ENCODE measurements at regions not wholly inside any gene's neighbourhood (a gene's known extent, or its start where the extent isn't known, plus 50 kb on each side); places are given as distances from the start of the nearest gene placed in this dataset.

GRCh38 chr10:78732381-78732780 is 336.4 kb upstream of the ZMIZ1 start:
- no peak for DNase-seq
- Histone ChIP-seq H3K27me3 (no peaks in the 10 kb centered on the region), H3K4me3 (no peak overlapping the region), H3K9me3 (no peaks in the 10 kb centered on the region), H3K36me3 (no peaks in the 10 kb centered on the region)

GRCh38 chr10:78736926-78737630 is 331.7 kb upstream of the ZMIZ1 start:
- no peak for DNase-seq
- Histone ChIP-seq H3K36me3 (no peaks in the 10 kb centered on the region), H3K27me3 (no peaks in the 10 kb centered on the region), H3K4me3 (no peak overlapping the region), H3K9me3 (no peaks in the 10 kb centered on the region)

- H3K36me3 ChIP-seq, result no peaks in the 10 kb centered on the region
- H3K4me3 ChIP-seq, result no peak overlapping the region
- H3K27me3 ChIP-seq, result no peaks in the 10 kb centered on the region
- no peaks in the 10 kb centered on the region for H3K9me3 ChIP-seq
- DNase-seq, result no peak
Observed at GRCh38 chr10:78737883-78738856, 330.6 kb upstream of the ZMIZ1 start.

GRCh38 chr10:78738861-78739260 is 329.9 kb upstream of the ZMIZ1 start:
- Histone ChIP-seq H3K36me3 (no peaks in the 10 kb centered on the region), H3K27me3 (no peaks in the 10 kb centered on the region), H3K9me3 (no peaks in the 10 kb centered on the region), H3K4me3 (no peak overlapping the region)
- no peak for DNase-seq

- no peaks in the 10 kb centered on the region for H3K9me3 ChIP-seq
- no peak overlapping the region for H3K4me3 ChIP-seq
- no peak for DNase-seq
- H3K36me3 ChIP-seq, result no peaks in the 10 kb centered on the region
- no peaks in the 10 kb centered on the region for H3K27me3 ChIP-seq
Observed at GRCh38 chr10:78739444-78740053, 329.2 kb upstream of the ZMIZ1 start.

GRCh38 chr10:78740976-78741915 is 327.5 kb upstream of the ZMIZ1 start:
- Histone ChIP-seq H3K4me3 (no peak overlapping the region), H3K27me3 (no peaks in the 10 kb centered on the region)
- DNase-seq, result no peak

GRCh38 chr10:78742406-78742729 is 326.4 kb upstream of the ZMIZ1 start:
- Histone ChIP-seq H3K27me3 (no peaks in the 10 kb centered on the region), H3K36me3 (no peaks in the 10 kb centered on the region), H3K9me3 (no peaks in the 10 kb centered on the region), H3K4me3 (no peak overlapping the region)
- DNase-seq, result no peak

More at GRCh38 chr10:78740976-78741915, 327.5 kb upstream of the ZMIZ1 start:
- no peaks in the 10 kb centered on the region for H3K36me3 ChIP-seq
- H3K9me3 ChIP-seq, result no peaks in the 10 kb centered on the region

- no peak for DNase-seq
- H3K36me3 ChIP-seq, result no peaks in the 10 kb centered on the region
- no peaks in the 10 kb centered on the region for H3K9me3 ChIP-seq
- no peaks in the 10 kb centered on the region for H3K27me3 ChIP-seq
- H3K4me3 ChIP-seq, result no peak overlapping the region
Observed at GRCh38 chr10:78742730-78743615, 325.8 kb upstream of the ZMIZ1 start.

GRCh38 chr10:78744056-78744455 is 324.7 kb upstream of the ZMIZ1 start:
- Histone ChIP-seq H3K27me3 (no peaks in the 10 kb centered on the region), H3K9me3 (no peaks in the 10 kb centered on the region), H3K4me3 (no peak overlapping the region), H3K36me3 (no peaks in the 10 kb centered on the region)
- DNase-seq, result no peak

- H3K9me3 ChIP-seq, result no peaks in the 10 kb centered on the region
- no peaks in the 10 kb centered on the region for H3K27me3 ChIP-seq
- no peaks in the 10 kb centered on the region for H3K36me3 ChIP-seq
- no peak for DNase-seq
- H3K4me3 ChIP-seq, result no peak overlapping the region
Observed at GRCh38 chr10:78744491-78745090, 324.2 kb upstream of the ZMIZ1 start.

GRCh38 chr10:78745441-78745840 is 323.3 kb upstream of the ZMIZ1 start:
- Histone ChIP-seq H3K36me3 (no peaks in the 10 kb centered on the region), H3K27me3 (no peaks in the 10 kb centered on the region), H3K4me3 (no peak overlapping the region), H3K9me3 (0 out of 2 replicates have a peak, but pooled peaks cover 2% of the 10 kb centered on the region)
- DNase-seq, result no peak

- H3K4me3 ChIP-seq, result no peak overlapping the region
- no peaks in the 10 kb centered on the region for H3K36me3 ChIP-seq
- no peaks in the 10 kb centered on the region for H3K27me3 ChIP-seq
- 0 out of 2 replicates have a peak, but pooled peaks cover 2% of the 10 kb centered on the region for H3K9me3 ChIP-seq
- DNase-seq, result no peak
Observed at GRCh38 chr10:78746155-78746763, 322.5 kb upstream of the ZMIZ1 start.

- Histone ChIP-seq H3K27me3 (no peaks in the 10 kb centered on the region), H3K4me3 (no peak overlapping the region), H3K36me3 (no peaks in the 10 kb centered on the region), H3K9me3 (0 out of 2 replicates have a peak, but pooled peaks cover 2% of the 10 kb centered on the region)
- no peak for DNase-seq
Observed at GRCh38 chr10:78747401-78748234, 321.1 kb upstream of the ZMIZ1 start.

GRCh38 chr10:78748235-78748533 is 320.6 kb upstream of the ZMIZ1 start:
- Histone ChIP-seq H3K4me3 (no peak overlapping the region), H3K27me3 (no peaks in the 10 kb centered on the region), H3K9me3 (0 out of 2 replicates have a peak, but pooled peaks cover 2% of the 10 kb centered on the region), H3K36me3 (no peaks in the 10 kb centered on the region)
- no peak for DNase-seq
